Activated CD8-positive, alpha-beta T cell treated with anti-CD3 and anti-CD28 coated beads for 36 hours (primary cell): ENCODE measurements at regions not wholly inside any gene's neighbourhood (a gene's known extent, or its start where the extent isn't known, plus 50 kb on each side); places are given as distances from the start of the nearest gene placed in this dataset.

Experiments
- ATAC-seq: fragments of 200-7000 bp; cut with Tn5 transposase; one replicate; pipeline ENCODE4 v1.10.0; 2021; ENCODE audit warnings: mild to moderate bottlenecking, moderate library complexity
- CTCF ChIA-PET: fragments of 350-600 bp; sonication (Branson Sonifier 250); formaldehyde crosslinking; loops from one replicate; lab custom pipeline; 2021; ENCODE audit warnings: antibody characterized with exemption; lab: Charles Lee
- POLR2A ChIA-PET: fragments of 350-600 bp; sonication (Branson Sonifier 250); formaldehyde crosslinking; loops from one replicate; lab custom pipeline; 2021; ENCODE audit warnings: antibody characterized with exemption; lab: Charles Lee
- DNase-seq: peaks from one replicate; pipeline ENCODE4 v3.0.0-alpha.2; 2020
- H3K27ac Mint-ChIP-seq: one replicate; pipeline ENCODE4 v1.8.0; 2021; ENCODE audit warnings: mild to moderate bottlenecking, mixed read lengths
- H3K27me3 Mint-ChIP-seq: one replicate; pipeline ENCODE4 v1.8.0; 2021; ENCODE audit warnings: mixed read lengths
- H3K36me3 Mint-ChIP-seq: one replicate; pipeline ENCODE4 v1.8.0; 2021; ENCODE audit warnings: low read depth, mixed read lengths
- H3K4me1 Mint-ChIP-seq: one replicate; pipeline ENCODE4 v1.8.0; 2021; ENCODE audit warnings: low read depth, mixed read lengths
- H3K4me3 Mint-ChIP-seq: one replicate; pipeline ENCODE4 v1.8.0; 2021; ENCODE audit warnings: mild to moderate bottlenecking, moderate library complexity, mixed read lengths
- H3K9me3 Mint-ChIP-seq: one replicate; pipeline ENCODE4 v1.8.0; 2021; ENCODE audit warnings: mixed read lengths
- CTCF ChIP-seq: fragments of 200-600 bp; IDR thresholded peaks from one replicate; pipeline ENCODE4 v1.8.0; 2022; ENCODE audit warnings: antibody characterized with exemption, mild to moderate bottlenecking
- intact Hi-C: fragments of 100-400 bp; cut with micrococcal nuclease; formaldehyde crosslinking; loops from one replicate; pipeline ENCODE4 v1.10.0; 2022

- no peak for DNase-seq
- H3K9me3 Mint-ChIP-seq: no peaks in the 10 kb centered on the region
- no peak for ATAC-seq
- ChIA-PET POLR2A (interaction anchor here (0.6 kb wide), 1 partner anchor 24 kb away, joined by 3 read pairs; no protein-coding TSS in a partner anchor), CTCF (no interaction called here)
- intact Hi-C loops: no loop called here
- peaks cover 18% of the 10 kb centered on the region for H3K27me3 Mint-ChIP-seq
- H3K27ac Mint-ChIP-seq: no peak overlapping the region
- no peaks in the 10 kb centered on the region for H3K36me3 Mint-ChIP-seq
- no peak for TF ChIP-seq CTCF
- H3K4me1 Mint-ChIP-seq: peaks cover 8% of the 10 kb centered on the region
- H3K4me3 Mint-ChIP-seq: no peak overlapping the region
Measured at GRCh38 chr3:150076443-150076842, 105.7 kb upstream of the PFN2 start.

GRCh38 chr3:150075417-150075865, 104.7 kb upstream of the PFN2 start:
- ChIA-PET CTCF (no interaction called here), POLR2A (no interaction called here)
- no peak for TF ChIP-seq CTCF
- ATAC-seq (no peak), DNase-seq (no peak)
- no peaks in the 10 kb centered on the region for H3K9me3 Mint-ChIP-seq
- H3K4me1 Mint-ChIP-seq: peaks cover 8% of the 10 kb centered on the region
- intact Hi-C loops: no loop called here
- no peaks in the 10 kb centered on the region for H3K36me3 Mint-ChIP-seq
- peaks cover 18% of the 10 kb centered on the region for H3K27me3 Mint-ChIP-seq
- no peak overlapping the region for H3K27ac Mint-ChIP-seq
- no peak overlapping the region for H3K4me3 Mint-ChIP-seq

GRCh38 chr3:150074697-150075416, 104.2 kb upstream of the PFN2 start:
- Mint-ChIP-seq H3K4me1 (peaks cover 8% of the 10 kb centered on the region), H3K36me3 (no peaks in the 10 kb centered on the region), H3K4me3 (no peak overlapping the region), H3K9me3 (no peaks in the 10 kb centered on the region), H3K27ac (no peak overlapping the region), H3K27me3 (peaks cover 18% of the 10 kb centered on the region)
- ATAC-seq (no peak), DNase-seq (no peak)
- ChIA-PET CTCF (no interaction called here), POLR2A (no interaction called here)
- TF ChIP-seq CTCF: no peak
- intact Hi-C loops: no loop called here

GRCh38 chr3:150074277-150074676, 103.6 kb upstream of the PFN2 start:
- ChIA-PET CTCF (no interaction called here), POLR2A (no interaction called here)
- Mint-ChIP-seq H3K9me3 (no peaks in the 10 kb centered on the region), H3K4me3 (no peak overlapping the region), H3K4me1 (peaks cover 8% of the 10 kb centered on the region), H3K36me3 (no peaks in the 10 kb centered on the region), H3K27me3 (peaks cover 23% of the 10 kb centered on the region), H3K27ac (no peak overlapping the region)
- DNase-seq (no peak), ATAC-seq (no peak)
- intact Hi-C loops: no loop called here
- TF ChIP-seq CTCF: no peak

GRCh38 chr3:150073513-150073912, 102.8 kb upstream of the PFN2 start:
- Mint-ChIP-seq H3K27ac (no peak overlapping the region), H3K4me1 (peaks cover 8% of the 10 kb centered on the region), H3K9me3 (no peaks in the 10 kb centered on the region), H3K36me3 (no peaks in the 10 kb centered on the region), H3K4me3 (no peak overlapping the region), H3K27me3 (peaks cover 23% of the 10 kb centered on the region)
- CTCF ChIA-PET: no interaction called here
- intact Hi-C loops: no loop called here
- no peak for TF ChIP-seq CTCF
- DNase-seq (no peak), ATAC-seq (no peak)
- POLR2A ChIA-PET: no interaction called here
